ENCODE measurements at regions not wholly inside any gene's neighbourhood (a gene's known extent, or its start where the extent isn't known, plus 50 kb on each side); places are given as distances from the start of the nearest gene placed in this dataset.

GRCh38 chr1:25065795-25066238 lies 135.7 kb upstream of the RUNX3 start:
- Histone ChIP-seq H3K27ac (ENCODE audit: low read length) (no peak overlapping the region), H3K9me3 (ENCODE audit: low read length) (no peaks in the 10 kb centered on the region), H3K9me2 (ENCODE audit: insufficient read depth, low read length) (no peaks in the 10 kb centered on the region), H2AFZ (ENCODE audit: low read depth, low read length) (no peak overlapping the region), H3K4me3 (ENCODE audit: low read length) (no peak overlapping the region), H4K20me1 (ENCODE audit: insufficient read depth) (no peaks in the 10 kb centered on the region), H3F3A (ENCODE audit: insufficient read depth, low read length, poor library complexity, severe bottlenecking) (no peaks in the 10 kb centered on the region), H3K79me2 (replicated peaks; ENCODE audit: insufficient read depth, low read length) (no peaks in the 10 kb centered on the region), H3K9ac (ENCODE audit: low read length) (no peak overlapping the region), H3K27me3 (ENCODE audit: insufficient read depth, low read depth, low read length) (no peaks in the 10 kb centered on the region), H3K36me3 (ENCODE audit: insufficient read depth, low read length) (no peaks in the 10 kb centered on the region), H3K4me2 (ENCODE audit: low read length) (no peak overlapping the region)
- no peak for TF ChIP-seq EP300 (conservative IDR thresholded peaks at IDR 0.05; ENCODE audit: poor library complexity, severe bottlenecking)
- TF ChIP-seq EZH2 (IDR thresholded peaks at IDR 0.05; ENCODE audit: borderline replicate concordance, insufficient read depth, low read length, poor library complexity, severe bottlenecking): no peak
- no peak for TF ChIP-seq MXI1 (conservative IDR thresholded peaks at IDR 0.05; ENCODE audit: poor library complexity, severe bottlenecking)
- TF ChIP-seq RAD21 (conservative IDR thresholded peaks at IDR 0.05): no peak
- TF ChIP-seq POLR2AphosphoS5 (IDR thresholded peaks at IDR 0.05): no peak
- TF ChIP-seq TAF1 (IDR thresholded peaks at IDR 0.05; ENCODE audit: low read depth): no peak
- no peak for TF ChIP-seq SMC3 (conservative IDR thresholded peaks at IDR 0.05; ENCODE audit: poor library complexity)
- no peak for TF ChIP-seq REST (IDR thresholded peaks at IDR 0.05; ENCODE audit: borderline replicate concordance)
- no peak for TF ChIP-seq CTCF (IDR thresholded peaks at IDR 0.05; ENCODE audit: poor library complexity, severe bottlenecking)

GRCh38 chr1:25065321-25065721 lies 135.2 kb upstream of the RUNX3 start:
- no peak overlapping the region for H3K27ac ChIP-seq (ENCODE audit: low read length)

More at GRCh38 chr1:25065321-25065721, 135.2 kb upstream of the RUNX3 start:
- no peak overlapping the region for H3K4me3 ChIP-seq (ENCODE audit: low read length)
- no peak overlapping the region for H2AFZ ChIP-seq (ENCODE audit: low read depth, low read length)
- H3K36me3 ChIP-seq (ENCODE audit: insufficient read depth, low read length): no peaks in the 10 kb centered on the region
- H3K27me3 ChIP-seq (ENCODE audit: insufficient read depth, low read depth, low read length): no peaks in the 10 kb centered on the region
- H3K9me3 ChIP-seq (ENCODE audit: low read length): no peaks in the 10 kb centered on the region
- H3K4me2 ChIP-seq (ENCODE audit: low read length): no peak overlapping the region
- no peaks in the 10 kb centered on the region for H3F3A ChIP-seq (ENCODE audit: insufficient read depth, low read length, poor library complexity, severe bottlenecking)
- no peaks in the 10 kb centered on the region for H3K79me2 ChIP-seq (replicated peaks; ENCODE audit: insufficient read depth, low read length)
- H3K9me2 ChIP-seq (ENCODE audit: insufficient read depth, low read length): no peaks in the 10 kb centered on the region
- no peak overlapping the region for H3K9ac ChIP-seq (ENCODE audit: low read length)
- TF ChIP-seq TAF1 (IDR thresholded peaks at IDR 0.05; ENCODE audit: low read depth) (no peak), RAD21 (conservative IDR thresholded peaks at IDR 0.05) (no peak), CTCF (IDR thresholded peaks at IDR 0.05; ENCODE audit: poor library complexity, severe bottlenecking) (no peak), EP300 (conservative IDR thresholded peaks at IDR 0.05; ENCODE audit: poor library complexity, severe bottlenecking) (no peak), POLR2AphosphoS5 (IDR thresholded peaks at IDR 0.05) (no peak), SMC3 (conservative IDR thresholded peaks at IDR 0.05; ENCODE audit: poor library complexity) (no peak), MXI1 (conservative IDR thresholded peaks at IDR 0.05; ENCODE audit: poor library complexity, severe bottlenecking) (no peak), EZH2 (IDR thresholded peaks at IDR 0.05; ENCODE audit: borderline replicate concordance, insufficient read depth, low read length, poor library complexity, severe bottlenecking) (no peak), REST (IDR thresholded peaks at IDR 0.05; ENCODE audit: borderline replicate concordance) (no peak)
- no peaks in the 10 kb centered on the region for H4K20me1 ChIP-seq (ENCODE audit: insufficient read depth)
